ENCODE measurements at regions not wholly inside any gene's neighbourhood (a gene's known extent, or its start where the extent isn't known, plus 50 kb on each side); places are given as distances from the start of the nearest gene placed in this dataset.

DNA sequence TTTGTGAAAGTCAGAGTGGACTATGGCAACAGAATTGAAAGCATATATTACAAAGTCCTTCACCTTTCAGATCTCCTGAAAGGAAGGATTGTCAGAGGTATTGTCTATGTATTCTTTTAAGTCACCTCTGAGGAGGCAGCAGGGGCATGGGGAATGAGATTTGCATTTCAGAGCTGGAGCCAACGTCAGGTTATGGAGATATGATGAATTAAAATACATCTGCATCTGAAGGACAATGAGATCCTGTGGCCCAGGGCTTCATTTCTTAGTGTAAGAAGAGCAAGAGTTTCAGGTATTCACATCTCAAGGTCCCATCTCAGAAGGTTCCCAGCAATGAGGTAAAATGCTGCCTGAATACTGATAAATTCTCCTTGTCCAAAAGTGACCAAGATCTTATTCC is 695.8 kb downstream of the TUSC7 start:
- TF ChIP-seq, protein P1, sequence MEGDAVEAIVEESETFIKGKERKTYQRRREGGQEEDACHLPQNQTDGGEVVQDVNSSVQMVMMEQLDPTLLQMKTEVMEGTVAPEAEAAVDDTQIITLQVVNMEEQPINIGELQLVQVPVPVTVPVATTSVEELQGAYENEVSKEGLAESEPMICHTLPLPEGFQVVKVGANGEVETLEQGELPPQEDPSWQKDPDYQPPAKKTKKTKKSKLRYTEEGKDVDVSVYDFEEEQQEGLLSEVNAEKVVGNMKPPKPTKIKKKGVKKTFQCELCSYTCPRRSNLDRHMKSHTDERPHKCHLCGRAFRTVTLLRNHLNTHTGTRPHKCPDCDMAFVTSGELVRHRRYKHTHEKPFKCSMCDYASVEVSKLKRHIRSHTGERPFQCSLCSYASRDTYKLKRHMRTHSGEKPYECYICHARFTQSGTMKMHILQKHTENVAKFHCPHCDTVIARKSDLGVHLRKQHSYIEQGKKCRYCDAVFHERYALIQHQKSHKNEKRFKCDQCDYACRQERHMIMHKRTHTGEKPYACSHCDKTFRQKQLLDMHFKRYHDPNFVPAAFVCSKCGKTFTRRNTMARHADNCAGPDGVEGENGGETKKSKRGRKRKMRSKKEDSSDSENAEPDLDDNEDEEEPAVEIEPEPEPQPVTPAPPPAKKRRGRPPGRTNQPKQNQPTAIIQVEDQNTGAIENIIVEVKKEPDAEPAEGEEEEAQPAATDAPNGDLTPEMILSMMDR (conservative IDR thresholded peaks at IDR 0.05; ENCODE audit: low read depth in 2 of 2) = no peak
- TF ChIP-seq EZH2phosphoT487 (IDR thresholded peaks at IDR 0.05; ENCODE audit: unreplicated experiment) = no peak

Data from GM23338 (cell line).